HEK293 (cell line): ENCODE measurements at regions not wholly inside any gene's neighbourhood (a gene's known extent, or its start where the extent isn't known, plus 50 kb on each side); places are given as distances from the start of the nearest gene placed in this dataset.

ENCODE experiments used
- CTCF ChIA-PET: fragments of 350-600 bp; formaldehyde crosslinking; extraction: SDS; loops from one replicate; lab custom pipeline; 2021; ENCODE audit warnings: antibody characterized with exemption; lab: Yijun Ruan, JAX
- POLR2A ChIA-PET: fragments of 300-600 bp; formaldehyde crosslinking; extraction: SDS; loops from one replicate; lab custom pipeline; 2020; ENCODE audit warnings: antibody characterized with exemption, inconsistent platforms; lab: Yijun Ruan, JAX
- H3K27ac ChIP-seq: fragments of 200-500 bp; sonication (Bioruptor generic); 2 replicates; pipeline ENCODE4 v1.5.1; 2014; ENCODE audit warnings: low read depth, low read length, control low read depth, inconsistent platforms; ENCODE audit errors: extremely low read depth
- H3K36me3 ChIP-seq, 2 experiments: fragments of 200-500 bp in 1 of 2; sonication (Bioruptor generic) in 1 of 2; 1 replicate in 1 of 2; 2 replicates in 1 of 2; pipeline ENCODE4 v1.5.1; 2014 to 2017; ENCODE audit warnings: inconsistent platforms in 2 of 2, low read length in 2 of 2; ENCODE audit not compliant: control insufficient read depth in 2 of 2, insufficient read depth in 1 of 2
- H3K4me1 ChIP-seq: fragments of 200-500 bp; sonication (Bioruptor generic); 2 replicates; pipeline ENCODE4 v1.5.1; 2014; ENCODE audit warnings: mild to moderate bottlenecking, low read length, inconsistent platforms; ENCODE audit not compliant: control insufficient read depth, insufficient read depth
- H3K4me3 ChIP-seq: 2 replicates; pipeline ENCODE4 v1.5.1; 2011; ENCODE audit warnings: low read depth, mild to moderate bottlenecking, control low read depth, low read length, moderate library complexity
- H3K9me3 ChIP-seq: fragments of 200-500 bp; sonication (Bioruptor generic); 2 replicates; pipeline ENCODE4 v1.5.1; 2014; ENCODE audit warnings: low read depth, low read length, inconsistent platforms; ENCODE audit not compliant: control insufficient read depth, insufficient read depth
- BCL11B ChIP-seq: fragments of 450-650 bp; formaldehyde crosslinking; IDR thresholded peaks from 2 replicates; pipeline ENCODE4 v1.5.1; 2016; ENCODE audit warnings: low read depth, missing biosample characterization, missing genetic modification characterization
- CTCF ChIP-seq: fragments of 450-650 bp; formaldehyde crosslinking; IDR thresholded peaks from 2 replicates; pipeline ENCODE4 v1.5.1; 2016; ENCODE audit warnings: missing biosample characterization, missing genetic modification characterization
- KLF1 ChIP-seq: fragments of 450-650 bp; formaldehyde crosslinking; IDR thresholded peaks from 2 replicates; pipeline ENCODE4 v1.5.1; 2016; ENCODE audit warnings: missing biosample characterization, missing genetic modification characterization
- OSR2 ChIP-seq: fragments of 450-650 bp; formaldehyde crosslinking; IDR thresholded peaks from 2 replicates; pipeline ENCODE4 v1.5.1; 2016; ENCODE audit warnings: missing biosample characterization, missing genetic modification characterization
- PRDM6 ChIP-seq: fragments of 450-650 bp; formaldehyde crosslinking; IDR thresholded peaks from 2 replicates; pipeline ENCODE4 v1.5.1; 2017; ENCODE audit warnings: missing biosample characterization, missing genetic modification characterization
- ZBTB10 ChIP-seq: fragments of 450-650 bp; formaldehyde crosslinking; IDR thresholded peaks from 2 replicates; pipeline ENCODE4 v1.5.1; 2016; ENCODE audit warnings: missing biosample characterization, missing genetic modification characterization
- ZBTB44 ChIP-seq: fragments of 450-650 bp; IDR thresholded peaks from 2 replicates; pipeline ENCODE4 v1.5.1; 2018; ENCODE audit warnings: missing biosample characterization, mild to moderate bottlenecking, missing genetic modification characterization
- ZFP3 ChIP-seq: fragments of 450-650 bp; formaldehyde crosslinking; IDR thresholded peaks from 2 replicates; pipeline ENCODE4 v1.5.1; 2016; ENCODE audit warnings: low read depth, missing biosample characterization, missing genetic modification characterization
- ZNF266 ChIP-seq: fragments of 450-650 bp; formaldehyde crosslinking; IDR thresholded peaks from 2 replicates; pipeline ENCODE4 v1.5.1; 2016; ENCODE audit warnings: missing biosample characterization, missing genetic modification characterization, low read depth
- ZNF350 ChIP-seq: fragments of 450-650 bp; formaldehyde crosslinking; IDR thresholded peaks from 2 replicates; pipeline ENCODE4 v1.5.0; 2017; ENCODE audit warnings: missing biosample characterization, mild to moderate bottlenecking, missing genetic modification characterization
- ZNF394 ChIP-seq: fragments of 450-650 bp; formaldehyde crosslinking; IDR thresholded peaks from 2 replicates; pipeline ENCODE4 v1.5.1; 2016; ENCODE audit warnings: missing biosample characterization, missing genetic modification characterization, mild to moderate bottlenecking, moderate library complexity, borderline replicate concordance
- ZNF473 ChIP-seq: fragments of 450-650 bp; formaldehyde crosslinking; IDR thresholded peaks from 2 replicates; pipeline ENCODE4 v1.5.1; 2017; ENCODE audit warnings: missing biosample characterization, missing genetic modification characterization
- ZNF513 ChIP-seq: fragments of 450-650 bp; IDR thresholded peaks from 2 replicates; pipeline ENCODE4 v1.5.1; 2018; ENCODE audit warnings: missing biosample characterization, missing genetic modification characterization
- ZNF600 ChIP-seq: fragments of 450-650 bp; formaldehyde crosslinking; IDR thresholded peaks from 2 replicates; pipeline ENCODE4 v1.5.1; 2016; ENCODE audit warnings: missing biosample characterization, missing genetic modification characterization
- ZNF76 ChIP-seq: fragments of 450-650 bp; formaldehyde crosslinking; IDR thresholded peaks from 2 replicates; pipeline ENCODE4; 2016; ENCODE audit warnings: low read depth, missing biosample characterization, missing genetic modification characterization, borderline replicate concordance
- ZNF776 ChIP-seq: fragments of 450-650 bp; formaldehyde crosslinking; IDR thresholded peaks from 2 replicates; pipeline ENCODE4 v1.5.0; 2017; ENCODE audit warnings: missing biosample characterization, missing genetic modification characterization, borderline replicate concordance
- ZNF777 ChIP-seq: fragments of 450-650 bp; formaldehyde crosslinking; IDR thresholded peaks from 2 replicates; pipeline ENCODE4 v1.5.1; 2017; ENCODE audit warnings: missing biosample characterization, missing genetic modification characterization, borderline replicate concordance
- ZNF792 ChIP-seq: fragments of 450-650 bp; formaldehyde crosslinking; IDR thresholded peaks from 2 replicates; pipeline ENCODE4 v1.5.1; 2016; ENCODE audit warnings: missing biosample characterization, missing genetic modification characterization

GRCh38 chr18:1954583-1955312, 616.6 kb downstream of the METTL4 start (continued):
- TF ChIP-seq ZNF513 (tag by site-specific recombination) (no peak), OSR2 (tag by site-specific recombination) (no peak), ZNF266 (no peak), KLF1 (tag by site-specific recombination) (no peak), ZNF394 (tag by site-specific recombination) (no peak), ZFP3 (tag by site-specific recombination) (no peak), ZNF792 (no peak)

GRCh38 chr18:1958798-1959197, 612.5 kb downstream of the METTL4 start:
- TF ChIP-seq ZNF777 (tag by site-specific recombination) (no peak), ZBTB10 (tag by site-specific recombination) (no peak), ZBTB44 (tag by site-specific recombination) (no peak), PRDM6 (tag by site-specific recombination) (no peak), ZNF600 (tag by site-specific recombination) (no peak), ZNF350 (tag by site-specific recombination) (no peak), ZNF473 (tag by site-specific recombination) (no peak), CTCF (tag by site-specific recombination) (no peak), BCL11B (tag by site-specific recombination) (no peak), ZNF776 (no peak), ZNF76 (no peak)
- no peaks in the 10 kb centered on the region for H3K36me3 ChIP-seq

More at GRCh38 chr18:1958798-1959197, 612.5 kb downstream of the METTL4 start:
- Histone ChIP-seq H3K9me3 (no peaks in the 10 kb centered on the region), H3K27ac (no peak overlapping the region), H3K4me3 (no peak overlapping the region), H3K4me1 (no peaks in the 10 kb centered on the region)
- POLR2A ChIA-PET, result no interaction called here
- CTCF ChIA-PET, result no interaction called here
